22Rv1 (cell line): ENCODE measurements at regions not wholly inside any gene's neighbourhood (a gene's known extent, or its start where the extent isn't known, plus 50 kb on each side); places are given as distances from the start of the nearest gene placed in this dataset.
"Not testable (repeated sequence)": the region's sequence is repeated elsewhere in the genome, so short reads cannot be mapped to it uniquely, and the experiment has no call there.

Experiments
- H3K27ac ChIP-seq: fragments of 450-650 bp; 2 replicates; pipeline ENCODE4 v1.5.1; 2017
- CTCF ChIP-seq: fragments of 450-650 bp; IDR thresholded peaks from 2 replicates; pipeline ENCODE4 v1.5.1; 2017; ENCODE audit warnings: mild to moderate bottlenecking
- ZFX ChIP-seq: fragments of 450-650 bp; IDR thresholded peaks from 2 replicates; pipeline ENCODE4 v1.6.1; 2017; ENCODE audit warnings: antibody characterized with exemption, borderline replicate concordance

- TF ChIP-seq CTCF (no peak), ZFX (no peak)
These were observed 256.5 kb upstream of the FAT1 start for GRCh38 chr4:186979961-186980745.

GRCh38 chr4:186981161-186981560, 257.5 kb upstream of the FAT1 start:
- no peak overlapping the region for H3K27ac ChIP-seq
- TF ChIP-seq ZFX = no peak
- TF ChIP-seq CTCF = no peak

More at GRCh38 chr4:186979961-186980745, 256.5 kb upstream of the FAT1 start:
- no peak overlapping the region for H3K27ac ChIP-seq

GRCh38 chr4:186982160-186982559, 258.5 kb upstream of the FAT1 start:
- H3K27ac ChIP-seq = no peak overlapping the region
- TF ChIP-seq CTCF (no peak), ZFX (no peak)

- TF ChIP-seq ZFX (no peak), CTCF (no peak)
- H3K27ac ChIP-seq = no peak overlapping the region
These were observed 260.5 kb upstream of the FAT1 start for GRCh38 chr4:186984105-186984644.

GRCh38 chr4:186999686-187000085, 276.0 kb upstream of the FAT1 start:
- H3K27ac ChIP-seq = no peak overlapping the region

DNA sequence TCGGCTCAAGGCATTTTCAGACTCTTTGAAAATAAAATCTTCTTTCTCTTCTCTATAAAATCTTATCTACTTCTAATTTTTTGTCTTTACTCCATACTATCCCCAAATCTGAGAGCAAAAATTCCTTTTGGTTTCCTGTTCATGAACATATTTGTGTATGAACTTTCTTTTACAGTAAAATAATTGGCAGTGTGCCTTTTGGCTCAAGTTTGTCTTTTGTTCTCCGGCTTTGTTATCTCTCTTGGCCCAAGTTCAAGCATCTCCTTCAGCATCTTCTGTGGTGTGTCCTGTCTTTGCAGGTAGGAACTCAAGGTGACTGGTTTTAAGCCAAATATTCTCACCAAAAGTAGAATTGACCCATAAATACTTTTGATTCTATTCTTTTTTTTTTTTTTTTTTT, 276.6 kb upstream of the FAT1 start:
- no peak for TF ChIP-seq ZFX
- TF ChIP-seq CTCF = no peak
- H3K27ac ChIP-seq = no peak overlapping the region

More at GRCh38 chr4:186999686-187000085, 276.0 kb upstream of the FAT1 start:
- no peak for TF ChIP-seq ZFX
- TF ChIP-seq CTCF = no peak

GRCh38 chr4:187002133-187002532, 278.5 kb upstream of the FAT1 start:
- not testable (repeated sequence) for H3K27ac ChIP-seq
